ENCODE measurements at regions not wholly inside any gene's neighbourhood (a gene's known extent, or its start where the extent isn't known, plus 50 kb on each side); places are given as distances from the start of the nearest gene placed in this dataset.
A peak's percentile ranks its signal among the peaks of the same experiment; 100 is the strongest.

GRCh38 chr3:16060358-16060852, 114.1 kb upstream of the GALNT15 start:
- in situ Hi-C loops (cut with MboI; ENCODE audit: low sequenced_read_pairs) = loop anchor here (5.0 to 25.0 kb wide), 2 partner anchors 112 to 423 kb away; partner anchors contain the start of gene GALNT15
- Histone ChIP-seq H4K91ac (ENCODE audit: insufficient read depth, low read depth, low read length) (peak overlapping the region; percentile 96), H3K23ac (ENCODE audit: low read depth, low read length) (peak overlapping the region; percentile 98), H3K4me3 (ENCODE audit: insufficient read depth, low read depth, low read length) (no peak overlapping the region), H3K56ac (ENCODE audit: extremely low read depth, insufficient read depth, low read length) (peak overlapping the region; percentile 95), H3K27ac (ENCODE audit: insufficient read depth, low read length) (peak overlapping the region; percentile 95), H4K5ac (ENCODE audit: low read depth, low read length) (peak overlapping the region; percentile 86), H3K9ac (ENCODE audit: low read depth, low read length) (peak overlapping the region; percentile 72), H4K8ac (ENCODE audit: low read depth in 2 of 2, low read length in 2 of 2) (peak overlapping the region; percentile 40 to 97), H3K4ac (ENCODE audit: low read depth, low read length) (peak overlapping the region; percentile 99), H2AK9ac (replicated peaks; ENCODE audit: low read depth, low read length, poor library complexity) (peak overlapping the region; percentile 96), H3K79me1 (ENCODE audit: low read depth in 1 of 2, low read length in 2 of 2) (peaks cover 5 to 34% of the 10 kb centered on the region in 2 experiments; a peak in 3 of 4 replicates), H2AFZ (replicated peaks; ENCODE audit: low read length, poor library complexity) (peak overlapping the region; percentile 66), H4K20me1 (ENCODE audit: insufficient read depth, low read length) (no peaks in the 10 kb centered on the region), H3K4me1 (ENCODE audit: control insufficient read depth, insufficient read depth, low read length) (peaks cover 33% of the 10 kb centered on the region), H3K27me3 (ENCODE audit: control insufficient read depth, insufficient read depth, low read length) (no peaks in the 10 kb centered on the region), H2BK5ac (ENCODE audit: low read depth, low read length, poor library complexity, severe bottlenecking) (peak overlapping the region; percentile 100), H2AK5ac (ENCODE audit: low read depth, low read length) (peak overlapping the region; percentile 98), H2BK20ac (ENCODE audit: low read depth, low read length) (peak overlapping the region; percentile 99), H3K14ac (replicated peaks; ENCODE audit: low read depth, low read length) (peak overlapping the region; percentile 97), H2BK15ac (ENCODE audit: low read depth, low read length) (peak overlapping the region; percentile 91; the same call in 1 of the 3 replicates), H3K9me1 (ENCODE audit: insufficient read depth, low read length) (peaks cover 36% of the 10 kb centered on the region), H2BK120ac (ENCODE audit: low read depth, low read length) (peak overlapping the region; percentile 100), H3K36me3 (ENCODE audit: control insufficient read depth, insufficient read depth, low read length) (no peaks in the 10 kb centered on the region), H3K4me2 (ENCODE audit: low read depth, low read length) (no peak overlapping the region; the same call in 1 of the 2 replicates), H3K18ac (ENCODE audit: low read depth, low read length) (peak overlapping the region; percentile 94), H3K9me3 (ENCODE audit: control insufficient read depth, insufficient read depth, low read length) (no peaks in the 10 kb centered on the region; the same call in 1 of the 2 replicates)
- dilution Hi-C loops (cut with HindIII; ENCODE audit: low sequenced_read_pairs, unreplicated experiment) = no loop called here
- ATAC-seq (ENCODE audit: low read depth) (peak; percentile 79), DNase-seq (peak; percentile 100)
- ChIA-PET POLR2A (ENCODE audit: unreplicated experiment) (interaction anchor here (0.5 to 2.3 kb wide), 11 partner anchors 9 to 123 kb away, joined by 3 to 9 read pairs (median 3); no protein-coding TSS in a partner anchor), CTCF (interaction anchor here (0.6 to 2.6 kb wide), 9 partner anchors 9 to 123 kb away, joined by 3 to 13 read pairs (median 5); partner anchors contain the start of gene GALNT15)
- WGBS, 2 experiments (ENCODE audit: extremely low coverage in 2 of 2, insufficient read length in 1 of 2) = 0% methylated on average over 1 of the region's 4 CpGs; no CpG with 5 or more reads in 1 of the 2 experiments
- intact Hi-C loops (cut with micrococcal nuclease) = loop anchor here (1.0 to 2.0 kb wide), 5 partner anchors 30 to 118 kb away; partner anchors contain the start of gene GALNT15
- BruUV-seq (replicated peaks) = no TSS peak
- peak; percentile 98 for TF ChIP-seq BHLHE40 (IDR thresholded peaks at IDR 0.05; ENCODE audit: low read depth, low read length)
- TF ChIP-seq MAFK (IDR thresholded peaks at IDR 0.05; ENCODE audit: low read depth, low read length) = no peak; the same call in 1 of the 2 replicates
- peak; percentile 51; the same call in 1 of the 2 replicates for TF ChIP-seq NFE2L2 (IDR thresholded peaks at IDR 0.05; ENCODE audit: low read depth, low read length)
- TF ChIP-seq MXI1 (IDR thresholded peaks at IDR 0.05; ENCODE audit: borderline replicate concordance, low read depth, low read length) = peak; percentile 87
- peak; percentile 65; the same call in 1 of the 2 replicates for TF ChIP-seq CHD1 (IDR thresholded peaks at IDR 0.05; ENCODE audit: low read depth, low read length)
- TF ChIP-seq, protein P1, sequence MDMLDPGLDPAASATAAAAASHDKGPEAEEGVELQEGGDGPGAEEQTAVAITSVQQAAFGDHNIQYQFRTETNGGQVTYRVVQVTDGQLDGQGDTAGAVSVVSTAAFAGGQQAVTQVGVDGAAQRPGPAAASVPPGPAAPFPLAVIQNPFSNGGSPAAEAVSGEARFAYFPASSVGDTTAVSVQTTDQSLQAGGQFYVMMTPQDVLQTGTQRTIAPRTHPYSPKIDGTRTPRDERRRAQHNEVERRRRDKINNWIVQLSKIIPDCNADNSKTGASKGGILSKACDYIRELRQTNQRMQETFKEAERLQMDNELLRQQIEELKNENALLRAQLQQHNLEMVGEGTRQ (IDR thresholded peaks at IDR 0.05; ENCODE audit: low read depth, low read length) = peak; percentile 79
- TF ChIP-seq FOS (IDR thresholded peaks at IDR 0.05; ENCODE audit: low read depth, low read length) = peak; percentile 99
- TF ChIP-seq CEBPB (IDR thresholded peaks at IDR 0.05; ENCODE audit: low read depth, low read length) = peak; percentile 97
- TF ChIP-seq RCOR1 (IDR thresholded peaks at IDR 0.05; ENCODE audit: insufficient replicate concordance, low read length) = peak; percentile 75
- peak; percentile 24; the same call in 1 of the 2 replicates for TF ChIP-seq SMC3 (IDR thresholded peaks at IDR 0.05; ENCODE audit: low read depth, low read length)
- TF ChIP-seq RAD21 (IDR thresholded peaks at IDR 0.05; ENCODE audit: low read length) = peak; percentile 54
- TF ChIP-seq, protein P2, sequence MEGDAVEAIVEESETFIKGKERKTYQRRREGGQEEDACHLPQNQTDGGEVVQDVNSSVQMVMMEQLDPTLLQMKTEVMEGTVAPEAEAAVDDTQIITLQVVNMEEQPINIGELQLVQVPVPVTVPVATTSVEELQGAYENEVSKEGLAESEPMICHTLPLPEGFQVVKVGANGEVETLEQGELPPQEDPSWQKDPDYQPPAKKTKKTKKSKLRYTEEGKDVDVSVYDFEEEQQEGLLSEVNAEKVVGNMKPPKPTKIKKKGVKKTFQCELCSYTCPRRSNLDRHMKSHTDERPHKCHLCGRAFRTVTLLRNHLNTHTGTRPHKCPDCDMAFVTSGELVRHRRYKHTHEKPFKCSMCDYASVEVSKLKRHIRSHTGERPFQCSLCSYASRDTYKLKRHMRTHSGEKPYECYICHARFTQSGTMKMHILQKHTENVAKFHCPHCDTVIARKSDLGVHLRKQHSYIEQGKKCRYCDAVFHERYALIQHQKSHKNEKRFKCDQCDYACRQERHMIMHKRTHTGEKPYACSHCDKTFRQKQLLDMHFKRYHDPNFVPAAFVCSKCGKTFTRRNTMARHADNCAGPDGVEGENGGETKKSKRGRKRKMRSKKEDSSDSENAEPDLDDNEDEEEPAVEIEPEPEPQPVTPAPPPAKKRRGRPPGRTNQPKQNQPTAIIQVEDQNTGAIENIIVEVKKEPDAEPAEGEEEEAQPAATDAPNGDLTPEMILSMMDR (conservative IDR thresholded peaks at IDR 0.05; ENCODE audit: low read depth, low read length) = peak; percentile 45
- TF ChIP-seq RFX5 (IDR thresholded peaks at IDR 0.05; ENCODE audit: low read depth, low read length) = no peak
- peak; percentile 43; the same call in 1 of the 2 replicates for TF ChIP-seq POLR2A (IDR thresholded peaks at IDR 0.05; ENCODE audit: low read depth, low read length)
- TF ChIP-seq MAZ (IDR thresholded peaks at IDR 0.05; ENCODE audit: borderline replicate concordance, low read depth, low read length) = peak; percentile 14; the same call in 1 of the 2 replicates

Data from IMR-90 (cell line).